NCI-H82 (cell line): ENCODE measurements at regions not wholly inside any gene's neighbourhood (a gene's known extent, or its start where the extent isn't known, plus 50 kb on each side); places are given as distances from the start of the nearest gene placed in this dataset.

Experiments
- DNase-seq: peaks from one replicate; lab custom pipeline; 2025; lab: John Stamatoyannopoulos, UW

- no peak for DNase-seq
Observed at GRCh38 chr10:111515264-111515663, 438.4 kb downstream of the ADRA2A start.

- no peak for DNase-seq
Observed at GRCh38 chr10:111515706-111516105, 438.9 kb downstream of the ADRA2A start.

- DNase-seq: no peak
Observed at GRCh38 chr10:111516144-111516543, 439.3 kb downstream of the ADRA2A start.

- no peak for DNase-seq
Observed at GRCh38 chr10:111522141-111522540, 445.3 kb downstream of the ADRA2A start.

- peak; percentile 85 for DNase-seq
Observed at GRCh38 chr10:111522551-111522950, 445.7 kb downstream of the ADRA2A start.

- DNase-seq: no peak
Observed at GRCh38 chr10:111523016-111523415, 446.2 kb downstream of the ADRA2A start.

- DNase-seq: no peak
Observed at GRCh38 chr10:111524134-111524533, 447.3 kb downstream of the ADRA2A start.

- peak; percentile 10 for DNase-seq
Observed at GRCh38 chr10:111525696-111526095, 448.9 kb downstream of the ADRA2A start.

- DNase-seq: no peak
Observed at GRCh38 chr10:111531690-111532089, 454.9 kb downstream of the ADRA2A start.

GRCh38 chr10:111532139-111532538 is 455.3 kb downstream of the ADRA2A start:
- peak; percentile 4 for DNase-seq

GRCh38 chr10:111539246-111539645 is 462.4 kb downstream of the ADRA2A start:
- no peak for DNase-seq

- no peak for DNase-seq
Observed at GRCh38 chr10:111543854-111544253, 467.0 kb downstream of the ADRA2A start.

- DNase-seq: no peak
Observed at GRCh38 chr10:111545861-111546605, 469.2 kb downstream of the ADRA2A start.

GRCh38 chr10:111548084-111548726 is 471.4 kb downstream of the ADRA2A start:
- DNase-seq: no peak

- DNase-seq: no peak
Observed at GRCh38 chr10:111551001-111551400, 474.2 kb downstream of the ADRA2A start.

GRCh38 chr10:111556666-111557065 is 479.8 kb downstream of the ADRA2A start:
- DNase-seq: no peak

- DNase-seq: no peak
Observed at GRCh38 chr10:111558211-111558610, 481.4 kb downstream of the ADRA2A start.

GRCh38 chr10:111560027-111560426 is 483.2 kb downstream of the ADRA2A start:
- DNase-seq: no peak

GRCh38 chr10:111561124-111561523 is 484.3 kb downstream of the ADRA2A start:
- no peak for DNase-seq

- no peak for DNase-seq
Observed at GRCh38 chr10:111565542-111565941, 488.7 kb downstream of the ADRA2A start.

GRCh38 chr10:111578076-111578475 is 501.2 kb downstream of the ADRA2A start:
- DNase-seq: no peak

GRCh38 chr10:111579473-111579872 is 502.6 kb downstream of the ADRA2A start:
- peak; percentile 74 for DNase-seq

GRCh38 chr10:111590703-111591102 is 513.9 kb downstream of the ADRA2A start:
- DNase-seq: no peak

- DNase-seq: no peak
Observed at GRCh38 chr10:111593578-111593977, 516.7 kb downstream of the ADRA2A start.
